NCI-H2196 (cell line): ENCODE measurements at regions not wholly inside any gene's neighbourhood (a gene's known extent, or its start where the extent isn't known, plus 50 kb on each side); places are given as distances from the start of the nearest gene placed in this dataset.
"Not testable (repeated sequence)": the region's sequence is repeated elsewhere in the genome, so short reads cannot be mapped to it uniquely, and the experiment has no call there.

ENCODE experiments used
- DNase-seq: peaks from one replicate; lab custom pipeline; 2025; ENCODE audit not compliant: unreplicated experiment; lab: John Stamatoyannopoulos, UW

GRCh38 chr1:4133297-4133938 lies 233.3 kb upstream of the C1orf174 start:
- DNase-seq: no peak

GRCh38 chr1:4133939-4134321 lies 233.9 kb upstream of the C1orf174 start:
- DNase-seq: no peak

- DNase-seq: not testable (repeated sequence)
Measured at GRCh38 chr1:4135853-4136252, 235.8 kb upstream of the C1orf174 start.

GRCh38 chr1:4137621-4138415 lies 237.7 kb upstream of the C1orf174 start:
- no peak for DNase-seq

GRCh38 chr1:4139646-4140045 lies 239.6 kb upstream of the C1orf174 start:
- DNase-seq: no peak

GRCh38 chr1:4140241-4140640 lies 240.2 kb upstream of the C1orf174 start:
- no peak for DNase-seq

GRCh38 chr1:4140821-4141220 lies 240.7 kb upstream of the C1orf174 start:
- DNase-seq: no peak

GRCh38 chr1:4144349-4144971 lies 244.4 kb upstream of the C1orf174 start:
- DNase-seq: no peak

- DNase-seq: no peak
Measured at GRCh38 chr1:4146101-4146500, 246.0 kb upstream of the C1orf174 start.

GRCh38 chr1:4146614-4147013 lies 246.5 kb upstream of the C1orf174 start:
- no peak for DNase-seq

GRCh38 chr1:4147509-4147908 lies 247.4 kb upstream of the C1orf174 start:
- DNase-seq: no peak

GRCh38 chr1:4149281-4149680 lies 249.2 kb upstream of the C1orf174 start:
- DNase-seq: no peak

- DNase-seq: no peak
Measured at GRCh38 chr1:4149831-4150230, 249.8 kb upstream of the C1orf174 start.

GRCh38 chr1:4150262-4150661 lies 250.2 kb upstream of the C1orf174 start:
- no peak for DNase-seq

- DNase-seq: no peak
Measured at GRCh38 chr1:4152266-4152665, 252.2 kb upstream of the C1orf174 start.

- no peak for DNase-seq
Measured at GRCh38 chr1:4153571-4153970, 253.5 kb upstream of the C1orf174 start.

- DNase-seq: no peak
Measured at GRCh38 chr1:4156241-4156973, 256.3 kb upstream of the C1orf174 start.

GRCh38 chr1:4160181-4160580 lies 260.1 kb upstream of the C1orf174 start:
- DNase-seq: no peak

GRCh38 chr1:4161366-4162006 lies 261.4 kb upstream of the C1orf174 start:
- DNase-seq: no peak

- no peak for DNase-seq
Measured at GRCh38 chr1:4164965-4165364, 264.9 kb upstream of the C1orf174 start.

- no peak for DNase-seq
Measured at GRCh38 chr1:4165686-4166300, 265.7 kb upstream of the C1orf174 start.
